ENCODE measurements at regions not wholly inside any gene's neighbourhood (a gene's known extent, or its start where the extent isn't known, plus 50 kb on each side); places are given as distances from the start of the nearest gene placed in this dataset.
A peak's percentile ranks its signal among the peaks of the same experiment; 100 is the strongest.

GRCh38 chr12:78767264-78767981 lies 97.2 kb upstream of the SYT1 start (continued):
- TF ChIP-seq MAFK (IDR thresholded peaks at IDR 0.05; ENCODE audit: partially characterized antibody) = no peak

- H3K27ac ChIP-seq = no peak overlapping the region
- H3K9me3 ChIP-seq = no peaks in the 10 kb centered on the region
- no peak overlapping the region for H3K4me3 ChIP-seq
- CTCF ChIA-PET = no interaction called here
- FAIRE-seq (no peak), ATAC-seq (no peak), DNase-seq (ENCODE audit: low read depth in 1 of 2, low spot score in 1 of 2) (no peak)
- H3K4me2 ChIP-seq = peak overlapping the region; percentile 6; the same call in 2 of the 3 replicates
- H3K4me1 ChIP-seq = peaks cover 9% of the 10 kb centered on the region; the same call in 2 of the 3 replicates
- POLR2A ChIA-PET = no interaction called here
- 42% methylated on average over 2 of the region's 2 CpGs for WGBS (ENCODE audit: missing lambda C conversion rate)
- TF ChIP-seq HEYL (CRISPR knock-in tag; IDR thresholded peaks at IDR 0.05) (no peak), CEBPB (IDR thresholded peaks at IDR 0.05) (peak; percentile 64 to 66; a peak in 2 of 4 replicates)
These were observed 86.2 kb upstream of the SYT1 start for GRCh38 chr12:78778339-78778738.

DNA sequence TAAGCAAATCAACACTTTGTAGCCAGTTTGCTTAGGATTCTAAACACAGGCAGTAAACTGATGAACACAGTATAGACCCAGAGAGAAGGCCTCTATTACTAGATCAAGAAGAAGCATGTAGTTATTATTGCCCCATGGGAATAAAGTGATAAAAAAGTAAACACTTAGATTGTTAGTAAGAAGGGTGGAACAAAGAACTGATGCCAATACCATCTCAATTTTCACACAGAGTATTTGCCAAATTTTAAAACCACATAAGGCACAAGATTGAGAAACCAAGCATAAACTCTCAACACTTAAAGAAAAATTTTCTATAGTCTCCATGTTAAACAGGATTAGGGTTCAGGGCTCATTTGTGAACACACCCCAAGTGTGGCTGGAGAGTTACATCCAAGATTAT lies 77.0 kb upstream of the SYT1 start:
- H3K4me1 ChIP-seq = no peaks in the 10 kb centered on the region
- FAIRE-seq = no peak
- TF ChIP-seq RAD21 (conservative IDR thresholded peaks at IDR 0.05 in 1 of 2, IDR thresholded peaks at IDR 0.05 in 1 of 2) = no peak
- TF ChIP-seq POLR2A (IDR thresholded peaks at IDR 0.05; ENCODE audit: low read length) = no peak
- no peak for TF ChIP-seq ZSCAN20 (CRISPR knock-in tag; IDR thresholded peaks at IDR 0.05)
- no peak for TF ChIP-seq FOSB (CRISPR knock-in tag; IDR thresholded peaks at IDR 0.05)
- TF ChIP-seq BCL3 (IDR thresholded peaks at IDR 0.05) = no peak
- no peak for TF ChIP-seq SMC3 (IDR thresholded peaks at IDR 0.05)
- TF ChIP-seq NR3C1 (IDR thresholded peaks at IDR 0.05) = no peak
- no peak for TF ChIP-seq CBX8 (IDR thresholded peaks at IDR 0.05)
- no peak for TF ChIP-seq TP53 (CRISPR knock-in tag; IDR thresholded peaks at IDR 0.05)
- no peak for TF ChIP-seq MAFK (IDR thresholded peaks at IDR 0.05; ENCODE audit: partially characterized antibody)
- TF ChIP-seq, protein P1, sequence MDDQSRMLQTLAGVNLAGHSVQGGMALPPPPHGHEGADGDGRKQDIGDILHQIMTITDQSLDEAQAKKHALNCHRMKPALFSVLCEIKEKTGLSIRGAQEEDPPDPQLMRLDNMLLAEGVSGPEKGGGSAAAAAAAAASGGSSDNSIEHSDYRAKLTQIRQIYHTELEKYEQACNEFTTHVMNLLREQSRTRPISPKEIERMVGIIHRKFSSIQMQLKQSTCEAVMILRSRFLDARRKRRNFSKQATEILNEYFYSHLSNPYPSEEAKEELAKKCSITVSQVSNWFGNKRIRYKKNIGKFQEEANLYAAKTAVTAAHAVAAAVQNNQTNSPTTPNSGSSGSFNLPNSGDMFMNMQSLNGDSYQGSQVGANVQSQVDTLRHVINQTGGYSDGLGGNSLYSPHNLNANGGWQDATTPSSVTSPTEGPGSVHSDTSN (IDR thresholded peaks at IDR 0.05) = no peak
- no peak for TF ChIP-seq FOXS1 (CRISPR knock-in tag; IDR thresholded peaks at IDR 0.05)
- no peak for TF ChIP-seq SREBF2 (IDR thresholded peaks at IDR 0.05)
- no peak for TF ChIP-seq CHD2 (IDR thresholded peaks at IDR 0.05; ENCODE audit: low read length, partially characterized antibody)
- POLR2A ChIA-PET = no interaction called here
- CTCF ChIA-PET = no interaction called here
- H3K4me3 ChIP-seq = no peak overlapping the region
- no peak overlapping the region for H3K4me2 ChIP-seq
- no peaks in the 10 kb centered on the region for H3K9me3 ChIP-seq
- no peak overlapping the region for H3K27ac ChIP-seq
- ATAC-seq = no peak
- DNase-seq (ENCODE audit: low read depth in 1 of 2, low spot score in 1 of 2) = no peak

DNA sequence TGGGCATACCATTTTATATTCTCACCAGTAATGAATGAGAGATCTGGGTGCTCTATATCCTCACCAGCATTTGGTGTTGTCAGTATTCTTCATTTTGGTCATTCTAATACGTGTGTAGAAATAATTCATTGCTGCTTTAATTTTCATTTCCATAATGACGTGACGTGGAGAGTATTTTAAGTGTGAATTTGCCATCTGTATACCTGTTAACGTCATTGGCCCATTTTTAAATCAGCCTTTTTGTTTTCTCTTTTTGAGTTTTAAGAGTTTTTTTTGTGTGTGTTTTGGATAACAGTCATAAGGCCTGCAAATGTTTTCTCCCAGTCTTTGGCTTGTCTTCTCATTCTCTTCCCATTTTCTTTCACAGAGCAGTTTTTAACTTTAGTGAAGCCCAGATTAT lies 74.4 kb upstream of the SYT1 start:
- no peak overlapping the region for H3K4me2 ChIP-seq
- no peak for ATAC-seq
- no peak for DNase-seq (ENCODE audit: low read depth in 1 of 2, low spot score in 1 of 2)
- CTCF ChIA-PET = interaction anchor here (0.7 kb wide), 1 partner anchor 315 kb away, joined by 3 read pairs; no protein-coding TSS in a partner anchor
- no peak overlapping the region for H3K27ac ChIP-seq
- TF ChIP-seq TP53 (CRISPR knock-in tag; IDR thresholded peaks at IDR 0.05) = no peak
- TF ChIP-seq, protein P2, sequence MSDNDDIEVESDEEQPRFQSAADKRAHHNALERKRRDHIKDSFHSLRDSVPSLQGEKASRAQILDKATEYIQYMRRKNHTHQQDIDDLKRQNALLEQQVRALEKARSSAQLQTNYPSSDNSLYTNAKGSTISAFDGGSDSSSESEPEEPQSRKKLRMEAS (IDR thresholded peaks at IDR 0.05) = no peak
- no peak for TF ChIP-seq RFX5 (IDR thresholded peaks at IDR 0.05)
- TF ChIP-seq HOXB5 (CRISPR knock-in tag; IDR thresholded peaks at IDR 0.05) = no peak
- no peak for TF ChIP-seq RAD21 (conservative IDR thresholded peaks at IDR 0.05 in 1 of 2, IDR thresholded peaks at IDR 0.05 in 1 of 2)
- no peak for TF ChIP-seq NR3C1 (IDR thresholded peaks at IDR 0.05)
- no peak for TF ChIP-seq RNF2 (IDR thresholded peaks at IDR 0.05; ENCODE audit: borderline replicate concordance, low read depth)
- TF ChIP-seq FOSL2 (IDR thresholded peaks at IDR 0.05) = no peak
- TF ChIP-seq FOSL2 (CRISPR knock-in tag; IDR thresholded peaks at IDR 0.05) = no peak
- TF ChIP-seq KDM5A (IDR thresholded peaks at IDR 0.05) = no peak
- TF ChIP-seq PHF8 (IDR thresholded peaks at IDR 0.05; ENCODE audit: borderline replicate concordance, low read depth) = no peak
- no peak for TF ChIP-seq CBX8 (IDR thresholded peaks at IDR 0.05)
- H3K4me1 ChIP-seq = no peaks in the 10 kb centered on the region
- FAIRE-seq = no peak
- no peaks in the 10 kb centered on the region for H3K9me3 ChIP-seq
- POLR2A ChIA-PET = no interaction called here
- H3K4me3 ChIP-seq = no peak overlapping the region
- 72% methylated on average over 4 of the region's 4 CpGs for WGBS (ENCODE audit: missing lambda C conversion rate)
